GM12875 (cell line): ENCODE measurements at regions not wholly inside any gene's neighbourhood (a gene's known extent, or its start where the extent isn't known, plus 50 kb on each side); places are given as distances from the start of the nearest gene placed in this dataset.

ENCODE experiments used
- H3K4me3 ChIP-seq: one replicate; pipeline ENCODE4 v1.5.1; 2011; ENCODE audit warnings: low read depth, low read length, control low read depth
- TF ChIP-seq, protein P1 (sequence below): IDR thresholded peaks from 2 replicates; pipeline ENCODE4 v1.5.1; 2011; ENCODE audit warnings: low read depth, mild to moderate bottlenecking, control low read depth, inconsistent platforms, low read length, moderate library complexity, borderline replicate concordance; ENCODE audit not compliant: insufficient read depth

DNA sequence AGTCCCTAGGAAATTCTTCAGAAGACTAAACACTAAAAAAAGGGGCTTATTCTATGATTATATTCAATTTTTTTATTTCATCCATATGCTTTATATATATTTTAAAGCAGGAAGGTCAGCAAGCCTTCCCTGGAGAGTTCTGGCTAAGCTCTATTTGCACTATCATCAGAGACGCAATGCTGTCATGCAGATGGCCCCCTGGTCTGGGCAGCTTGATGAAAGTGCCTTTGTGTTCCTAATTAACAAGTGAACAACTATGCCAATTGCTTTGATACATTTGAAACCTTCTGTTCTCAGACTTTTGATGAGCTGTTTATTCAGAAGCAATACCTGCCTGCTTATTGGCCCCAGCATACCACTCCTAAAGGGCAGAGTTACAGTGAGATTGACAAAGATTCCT, 1344.6 kb downstream of the OLFM4 start:
- no peak overlapping the region for H3K4me3 ChIP-seq
- TF ChIP-seq, protein P1, sequence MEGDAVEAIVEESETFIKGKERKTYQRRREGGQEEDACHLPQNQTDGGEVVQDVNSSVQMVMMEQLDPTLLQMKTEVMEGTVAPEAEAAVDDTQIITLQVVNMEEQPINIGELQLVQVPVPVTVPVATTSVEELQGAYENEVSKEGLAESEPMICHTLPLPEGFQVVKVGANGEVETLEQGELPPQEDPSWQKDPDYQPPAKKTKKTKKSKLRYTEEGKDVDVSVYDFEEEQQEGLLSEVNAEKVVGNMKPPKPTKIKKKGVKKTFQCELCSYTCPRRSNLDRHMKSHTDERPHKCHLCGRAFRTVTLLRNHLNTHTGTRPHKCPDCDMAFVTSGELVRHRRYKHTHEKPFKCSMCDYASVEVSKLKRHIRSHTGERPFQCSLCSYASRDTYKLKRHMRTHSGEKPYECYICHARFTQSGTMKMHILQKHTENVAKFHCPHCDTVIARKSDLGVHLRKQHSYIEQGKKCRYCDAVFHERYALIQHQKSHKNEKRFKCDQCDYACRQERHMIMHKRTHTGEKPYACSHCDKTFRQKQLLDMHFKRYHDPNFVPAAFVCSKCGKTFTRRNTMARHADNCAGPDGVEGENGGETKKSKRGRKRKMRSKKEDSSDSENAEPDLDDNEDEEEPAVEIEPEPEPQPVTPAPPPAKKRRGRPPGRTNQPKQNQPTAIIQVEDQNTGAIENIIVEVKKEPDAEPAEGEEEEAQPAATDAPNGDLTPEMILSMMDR, result no peak

DNA sequence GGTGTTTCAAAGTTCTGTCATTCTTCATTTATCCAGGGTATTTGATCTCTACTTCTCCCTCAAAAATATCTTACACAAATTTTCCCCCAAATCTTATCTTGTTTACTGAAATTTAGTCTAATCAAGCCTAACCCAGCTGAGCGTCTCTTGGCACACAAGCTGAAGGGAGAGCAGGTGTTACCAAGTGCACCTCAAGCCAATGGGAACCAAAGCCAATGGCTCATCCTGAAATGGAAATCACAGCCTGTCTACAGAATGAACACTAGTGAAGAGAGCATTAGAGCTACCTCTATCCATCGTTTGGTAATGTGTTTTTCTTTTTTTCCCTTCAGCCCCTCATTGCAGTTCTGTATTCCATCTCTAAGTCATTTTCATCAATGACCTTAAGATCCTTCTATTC, 1350.8 kb downstream of the OLFM4 start:
- TF ChIP-seq, protein P1, result no peak
- no peak overlapping the region for H3K4me3 ChIP-seq

GRCh38 chr13:54383604-54384003, 1355.0 kb downstream of the OLFM4 start:
- TF ChIP-seq, protein P1, result no peak
- H3K4me3 ChIP-seq, result no peak overlapping the region

- TF ChIP-seq, protein P1, result no peak
- H3K4me3 ChIP-seq, result no peak overlapping the region
Observed at GRCh38 chr13:54387625-54388024, 1359.0 kb downstream of the OLFM4 start.

DNA sequence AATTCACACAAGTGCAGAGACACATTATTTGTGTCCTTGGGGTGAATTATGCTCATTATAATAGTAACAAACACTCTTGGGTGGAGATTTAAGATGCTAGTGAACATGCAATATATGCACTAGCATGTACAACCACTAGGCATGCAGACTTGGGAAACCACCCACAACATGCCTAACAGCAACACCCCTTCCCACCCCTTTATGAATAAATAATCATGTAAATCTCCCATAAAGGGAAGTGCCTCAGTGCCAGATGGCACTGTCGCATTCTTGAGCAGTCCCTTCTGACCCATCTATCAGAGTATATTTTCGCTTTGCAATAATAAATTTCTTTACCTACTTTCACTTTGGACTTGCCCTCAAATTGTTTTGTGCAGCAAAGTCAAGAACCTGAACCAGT, 1362.2 kb downstream of the OLFM4 start:
- TF ChIP-seq, protein P1, result no peak
- H3K4me3 ChIP-seq, result no peak overlapping the region

- TF ChIP-seq, protein P1, result no peak
- no peak overlapping the region for H3K4me3 ChIP-seq
Observed at GRCh38 chr13:54394085-54394700, 1365.6 kb downstream of the OLFM4 start.

DNA sequence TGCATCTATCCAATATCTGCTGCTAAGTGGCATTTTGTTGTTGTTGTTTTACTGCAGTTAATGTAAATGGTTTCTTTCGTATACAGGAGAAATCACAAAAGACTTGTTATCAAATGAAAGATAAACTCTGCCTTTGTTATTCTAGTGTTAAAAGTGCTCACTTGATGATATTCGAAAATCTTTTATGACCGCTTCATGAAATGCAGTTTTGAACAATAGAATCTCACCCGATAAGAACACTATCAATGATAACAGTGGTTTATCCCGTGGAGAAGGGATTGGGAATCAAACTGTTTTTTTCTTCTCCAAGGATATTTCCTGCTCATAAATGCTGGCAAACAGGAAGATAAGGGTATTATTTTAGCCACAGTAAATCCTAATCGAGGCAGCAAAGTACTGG, 1366.3 kb downstream of the OLFM4 start:
- TF ChIP-seq, protein P1, result no peak
- H3K4me3 ChIP-seq, result no peak overlapping the region
